Activated CD4-positive, alpha-beta memory T cell treated with anti-CD3 and anti-CD28 coated beads for 36 hours (primary cell): ENCODE measurements at regions not wholly inside any gene's neighbourhood (a gene's known extent, or its start where the extent isn't known, plus 50 kb on each side); places are given as distances from the start of the nearest gene placed in this dataset.

Experiments used
- CTCF ChIA-PET: fragments of 350-600 bp; sonication (Branson Sonifier 250); formaldehyde crosslinking; loops from one replicate; lab custom pipeline; 2021; ENCODE audit warnings: antibody characterized with exemption, inconsistent platforms; lab: Charles Lee
- POLR2A ChIA-PET: fragments of 350-600 bp; sonication (Branson Sonifier 250); formaldehyde crosslinking; loops from one replicate; lab custom pipeline; 2021; ENCODE audit warnings: antibody characterized with exemption; lab: Charles Lee
- DNase-seq: peaks from one replicate; pipeline ENCODE4 v3.0.0-alpha.2; 2020
- H3K27ac Mint-ChIP-seq: one replicate; pipeline ENCODE4 v1.8.0; 2021; ENCODE audit warnings: mixed read lengths
- H3K27me3 Mint-ChIP-seq: one replicate; pipeline ENCODE4 v1.8.0; 2021; ENCODE audit warnings: mixed read lengths
- H3K36me3 Mint-ChIP-seq: one replicate; pipeline ENCODE4 v1.8.0; 2021; ENCODE audit warnings: mixed read lengths
- H3K4me1 Mint-ChIP-seq: one replicate; pipeline ENCODE4 v1.8.0; 2021; ENCODE audit warnings: low read depth, mixed read lengths
- H3K4me3 Mint-ChIP-seq: one replicate; pipeline ENCODE4 v1.8.0; 2021; ENCODE audit warnings: mild to moderate bottlenecking, mixed read lengths
- H3K9me3 Mint-ChIP-seq: one replicate; pipeline ENCODE4 v1.8.0; 2021; ENCODE audit warnings: mixed read lengths
- intact Hi-C: fragments of 100-400 bp; cut with micrococcal nuclease; formaldehyde crosslinking; loops from one replicate; pipeline ENCODE4 v1.15.1; 2023

DNA sequence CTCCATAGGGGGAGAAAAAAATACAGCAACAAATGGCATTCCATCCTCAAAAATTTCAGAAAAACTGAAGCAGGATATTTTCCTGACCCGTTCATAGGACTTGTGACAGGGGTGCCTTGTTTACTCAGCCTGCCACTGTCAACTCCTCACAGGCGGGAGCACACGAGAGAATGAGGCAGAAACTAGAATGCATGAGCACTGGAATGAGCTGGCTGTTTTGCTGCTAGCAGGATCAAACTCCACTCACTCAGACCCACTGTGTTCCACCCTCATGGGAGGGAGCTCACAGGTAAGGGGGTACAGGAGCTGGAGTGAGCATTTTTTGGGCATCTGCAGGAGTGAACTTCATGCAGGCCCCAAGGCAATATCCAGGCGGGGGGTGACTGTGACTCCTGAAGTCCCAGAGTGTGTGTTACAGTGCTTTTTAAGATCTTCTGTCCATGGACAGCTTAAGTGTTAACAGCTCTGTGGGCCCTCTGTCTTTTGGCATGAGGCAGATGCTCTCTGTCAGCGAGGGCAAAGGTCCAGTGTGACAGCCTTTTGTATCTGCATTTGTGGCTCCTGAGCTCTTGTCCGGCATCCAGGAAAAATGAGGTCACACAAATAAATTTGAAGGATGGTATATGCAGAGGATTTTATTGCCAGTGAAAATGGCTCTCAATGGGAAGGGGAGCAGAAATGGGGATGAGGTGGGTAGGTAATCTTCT lies 905.7 kb upstream of the TENM4 start:
- POLR2A ChIA-PET: no interaction called here
- intact Hi-C loops: no loop called here
- CTCF ChIA-PET: no interaction called here
- no peaks in the 10 kb centered on the region for H3K4me1 Mint-ChIP-seq
- H3K4me3 Mint-ChIP-seq: no peak overlapping the region
- H3K27ac Mint-ChIP-seq: no peak overlapping the region
- H3K27me3 Mint-ChIP-seq: no peaks in the 10 kb centered on the region
- peaks cover 2% of the 10 kb centered on the region for H3K9me3 Mint-ChIP-seq
- H3K36me3 Mint-ChIP-seq: no peaks in the 10 kb centered on the region
- DNase-seq: no peak

DNA sequence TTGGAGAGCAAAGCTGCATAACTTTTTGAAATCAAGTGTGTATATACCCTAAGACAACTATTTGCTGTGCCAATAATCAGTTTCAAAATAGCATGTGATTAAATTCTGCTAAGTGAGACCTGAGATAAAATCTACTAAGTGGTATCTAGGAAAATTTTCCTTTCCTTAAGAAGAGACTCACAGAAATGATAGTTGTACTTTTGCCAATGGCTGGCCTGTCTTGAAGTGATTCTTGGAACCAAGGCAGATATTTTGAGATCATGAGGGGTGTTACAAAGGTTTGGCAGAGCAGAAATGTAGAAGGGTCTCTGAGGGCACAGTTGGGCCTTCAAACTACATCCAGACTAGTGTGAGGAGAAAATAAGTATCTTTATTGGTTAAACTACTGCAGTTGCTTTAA lies 902.6 kb upstream of the TENM4 start:
- intact Hi-C loops: no loop called here
- ChIA-PET POLR2A (no interaction called here), CTCF (no interaction called here)
- no peaks in the 10 kb centered on the region for H3K4me1 Mint-ChIP-seq
- H3K27ac Mint-ChIP-seq: no peak overlapping the region
- peaks cover 6% of the 10 kb centered on the region for H3K9me3 Mint-ChIP-seq
- H3K27me3 Mint-ChIP-seq: no peaks in the 10 kb centered on the region
- H3K36me3 Mint-ChIP-seq: no peaks in the 10 kb centered on the region
- no peak for DNase-seq
- no peak overlapping the region for H3K4me3 Mint-ChIP-seq

DNA sequence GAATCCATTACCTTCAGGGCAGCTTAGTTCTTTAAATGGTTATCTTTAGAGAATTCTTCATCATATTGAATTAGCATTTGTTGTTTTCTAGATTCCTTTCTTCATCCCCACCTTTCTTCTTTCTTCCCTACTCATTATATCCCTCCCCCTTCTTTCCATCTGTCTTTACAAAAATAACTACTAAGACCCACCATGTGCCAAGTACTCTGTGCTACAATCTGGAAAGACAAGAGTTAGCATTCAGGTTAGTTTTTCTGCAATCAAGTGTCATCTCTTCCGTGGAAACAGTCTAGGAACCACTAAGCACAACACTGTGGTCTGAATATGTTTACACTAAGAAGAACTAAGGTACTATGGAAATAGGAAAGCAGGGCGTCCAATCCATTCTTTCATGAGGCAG lies 897.4 kb upstream of the TENM4 start:
- DNase-seq: no peak
- CTCF ChIA-PET: no interaction called here

DNA sequence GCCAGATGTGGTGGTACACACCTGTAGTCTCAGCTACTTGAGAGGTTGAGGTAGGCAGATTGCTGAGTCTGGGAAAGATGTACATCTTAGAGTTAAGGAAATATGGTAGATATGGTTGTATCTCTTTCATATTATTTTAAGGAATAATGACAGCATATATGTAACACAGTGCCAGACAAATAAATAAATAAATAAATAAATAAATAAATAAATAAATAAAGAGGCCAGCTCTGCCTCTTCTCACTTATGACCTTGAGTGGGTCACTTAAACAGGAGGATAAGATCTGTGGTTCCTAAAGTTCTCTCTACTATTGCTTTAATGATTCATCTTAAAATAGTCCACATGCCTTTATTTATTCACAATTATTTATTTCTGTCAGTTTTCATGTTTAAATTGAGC lies 890.9 kb upstream of the TENM4 start:
- Mint-ChIP-seq H3K4me1 (no peaks in the 10 kb centered on the region), H3K27ac (no peak overlapping the region), H3K36me3 (no peaks in the 10 kb centered on the region), H3K9me3 (peaks cover 16% of the 10 kb centered on the region), H3K27me3 (no peaks in the 10 kb centered on the region), H3K4me3 (no peak overlapping the region)
- POLR2A ChIA-PET: no interaction called here
- intact Hi-C loops: no loop called here
- DNase-seq: no peak
- CTCF ChIA-PET: no interaction called here

More for the DNA sequence above, 897.4 kb upstream of the TENM4 start:
- Mint-ChIP-seq H3K27ac (no peak overlapping the region), H3K4me3 (no peak overlapping the region), H3K9me3 (peaks cover 9% of the 10 kb centered on the region), H3K36me3 (no peaks in the 10 kb centered on the region), H3K27me3 (no peaks in the 10 kb centered on the region), H3K4me1 (no peaks in the 10 kb centered on the region)
- intact Hi-C loops: no loop called here
- POLR2A ChIA-PET: no interaction called here

DNA sequence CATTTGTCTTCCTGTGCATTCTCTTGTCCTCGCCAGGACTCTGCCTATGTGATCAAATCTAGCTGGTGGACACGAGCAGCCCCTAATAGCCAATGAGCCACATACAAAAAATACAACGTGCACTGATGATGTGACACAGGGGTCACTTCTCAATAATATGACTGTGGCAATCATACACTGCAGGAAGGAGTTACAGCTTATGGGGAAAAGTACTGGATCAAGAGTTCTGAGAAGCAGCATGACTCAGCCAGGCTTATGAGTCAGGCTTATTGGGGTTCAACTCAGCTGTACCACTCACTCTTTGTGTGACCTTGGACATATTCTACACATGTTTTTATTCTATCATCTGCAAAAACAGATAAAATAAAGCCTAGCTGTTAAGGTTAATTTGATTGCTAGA lies 889.4 kb upstream of the TENM4 start:
- Mint-ChIP-seq H3K4me1 (no peaks in the 10 kb centered on the region), H3K4me3 (no peak overlapping the region), H3K27ac (no peak overlapping the region), H3K36me3 (no peaks in the 10 kb centered on the region), H3K9me3 (peaks cover 15% of the 10 kb centered on the region), H3K27me3 (no peaks in the 10 kb centered on the region)
- intact Hi-C loops: no loop called here
- ChIA-PET POLR2A (no interaction called here), CTCF (no interaction called here)
- no peak for DNase-seq

DNA sequence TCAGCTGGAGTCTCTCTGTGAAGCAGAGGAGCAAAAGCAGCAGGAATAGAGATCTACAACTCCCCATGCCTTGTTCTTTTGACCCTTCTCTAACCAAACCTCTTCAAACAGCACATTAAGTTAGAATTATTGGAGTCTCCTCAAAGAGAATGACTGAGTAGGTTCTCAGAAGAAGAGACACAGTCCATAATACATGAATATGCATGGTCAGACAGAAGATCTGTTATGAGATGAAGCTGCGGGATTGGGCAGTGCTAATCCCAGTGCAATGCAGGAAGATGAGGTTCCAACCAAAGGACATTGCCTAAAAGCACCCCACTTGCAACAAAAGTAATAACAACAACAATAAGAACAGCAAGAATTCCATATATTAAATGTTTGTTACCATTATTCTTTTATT lies 887.9 kb upstream of the TENM4 start:
- H3K36me3 Mint-ChIP-seq: no peaks in the 10 kb centered on the region
- DNase-seq: no peak
- no peak overlapping the region for H3K4me3 Mint-ChIP-seq
- H3K9me3 Mint-ChIP-seq: peaks cover 14% of the 10 kb centered on the region
- CTCF ChIA-PET: no interaction called here
- no peak overlapping the region for H3K27ac Mint-ChIP-seq
- H3K4me1 Mint-ChIP-seq: no peaks in the 10 kb centered on the region
- POLR2A ChIA-PET: no interaction called here
- intact Hi-C loops: no loop called here
- H3K27me3 Mint-ChIP-seq: no peaks in the 10 kb centered on the region

DNA sequence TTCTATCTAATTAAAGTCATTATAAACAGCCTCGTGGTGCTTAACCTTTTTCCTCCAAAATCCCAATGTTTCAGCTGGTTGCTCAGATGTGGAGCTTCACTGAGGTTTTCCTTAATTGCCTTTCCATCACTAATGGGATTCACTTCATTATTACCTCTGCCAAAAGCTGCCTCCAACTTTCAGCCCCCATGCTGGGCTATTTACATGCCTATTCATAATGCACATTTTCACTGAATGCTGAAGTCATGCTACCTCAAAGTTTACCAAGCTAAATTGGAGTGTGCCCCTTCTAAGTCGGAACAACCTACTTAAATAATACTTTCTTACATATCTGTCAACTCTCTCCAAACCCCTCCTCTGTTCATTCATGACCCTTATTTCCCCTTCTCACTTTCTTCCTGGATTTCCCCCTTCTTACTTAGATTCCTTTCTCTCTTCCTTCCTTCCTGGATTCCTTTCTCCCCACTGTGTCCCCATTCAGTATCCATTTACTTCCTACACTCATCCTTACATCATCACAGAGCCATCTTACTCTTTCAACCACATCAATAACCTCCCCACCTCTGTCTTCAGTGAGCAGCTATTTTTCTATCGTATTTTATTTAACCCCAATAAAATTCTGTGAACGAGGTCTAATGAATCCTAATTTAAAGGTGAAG lies 887.3 kb upstream of the TENM4 start:
- Mint-ChIP-seq H3K4me1 (no peaks in the 10 kb centered on the region), H3K9me3 (peaks cover 11% of the 10 kb centered on the region), H3K27ac (no peak overlapping the region), H3K4me3 (no peak overlapping the region), H3K36me3 (no peaks in the 10 kb centered on the region), H3K27me3 (no peaks in the 10 kb centered on the region)
- DNase-seq: no peak
- CTCF ChIA-PET: no interaction called here
- POLR2A ChIA-PET: no interaction called here
- intact Hi-C loops: no loop called here

DNA sequence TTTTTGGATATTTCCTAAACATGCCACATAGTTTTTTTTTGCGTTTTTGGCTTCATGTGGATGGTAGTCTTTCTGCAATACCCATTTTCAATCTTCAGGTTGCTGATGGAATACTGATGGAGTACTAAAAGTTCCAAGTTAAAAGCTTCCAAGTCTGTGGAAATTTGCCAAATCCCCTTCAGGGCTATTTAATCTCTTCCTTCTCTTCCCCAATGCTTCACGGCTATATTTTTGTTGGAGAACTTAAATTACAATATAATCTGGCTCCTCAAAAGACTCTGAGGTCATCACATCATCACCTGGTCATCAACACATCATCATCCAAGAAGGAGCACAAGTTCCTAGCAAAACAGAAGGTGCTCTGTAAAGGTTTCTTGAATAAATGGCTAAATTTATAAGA lies 881.0 kb upstream of the TENM4 start:
- Mint-ChIP-seq H3K36me3 (no peaks in the 10 kb centered on the region), H3K27me3 (no peaks in the 10 kb centered on the region), H3K4me1 (no peaks in the 10 kb centered on the region), H3K4me3 (no peak overlapping the region), H3K27ac (no peak overlapping the region), H3K9me3 (peaks cover 15% of the 10 kb centered on the region)
- intact Hi-C loops: no loop called here
- no peak for DNase-seq
- ChIA-PET CTCF (interaction anchor here (0.6 kb wide), 1 partner anchor 795 kb away, joined by 3 read pairs; no protein-coding TSS in a partner anchor), POLR2A (no interaction called here)

DNA sequence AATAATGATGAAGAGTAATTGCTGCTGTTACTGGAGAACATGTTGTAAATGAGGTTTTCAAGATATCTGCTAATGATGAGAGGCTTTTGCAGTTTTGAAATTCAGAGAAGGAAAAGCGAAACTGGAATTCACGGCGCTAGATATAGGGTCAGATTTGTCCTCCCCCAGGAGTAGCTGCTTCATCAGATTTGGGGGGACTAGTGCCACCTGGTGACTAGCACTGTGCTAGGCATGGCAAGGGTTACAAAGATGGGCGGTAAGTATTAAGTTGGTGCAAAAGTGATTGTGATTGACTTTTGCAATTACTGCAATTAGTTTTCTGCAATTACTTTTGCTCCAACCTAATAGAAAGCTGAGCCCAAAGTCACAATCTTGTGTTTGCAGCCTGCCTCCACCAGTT lies 879.9 kb upstream of the TENM4 start:
- Mint-ChIP-seq H3K4me3 (no peak overlapping the region), H3K27ac (no peak overlapping the region), H3K4me1 (no peaks in the 10 kb centered on the region), H3K9me3 (peaks cover 19% of the 10 kb centered on the region), H3K36me3 (no peaks in the 10 kb centered on the region), H3K27me3 (no peaks in the 10 kb centered on the region)
- intact Hi-C loops: no loop called here
- no peak for DNase-seq
- POLR2A ChIA-PET: no interaction called here
- CTCF ChIA-PET: no interaction called here

DNA sequence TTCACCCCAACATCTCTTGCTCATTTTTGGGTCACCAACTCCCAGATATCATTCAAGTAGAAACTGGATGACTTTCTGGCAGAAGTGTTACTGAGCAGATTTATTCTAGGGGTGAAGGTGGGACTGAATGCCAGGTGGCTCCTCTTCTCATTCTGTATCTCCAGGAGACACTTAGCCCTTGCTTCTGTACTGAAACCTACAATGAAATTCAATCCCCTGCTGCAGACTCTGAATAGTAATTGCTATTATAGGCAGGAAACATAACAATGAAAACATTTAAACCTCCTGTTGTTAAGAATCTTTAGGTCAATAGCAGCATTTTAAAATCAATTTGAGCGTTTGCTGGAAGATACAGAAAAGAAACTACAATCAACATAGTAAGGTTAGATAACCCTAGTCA lies 879.4 kb upstream of the TENM4 start:
- H3K4me3 Mint-ChIP-seq: no peak overlapping the region
- no peaks in the 10 kb centered on the region for H3K4me1 Mint-ChIP-seq
- ChIA-PET CTCF (no interaction called here), POLR2A (no interaction called here)
- no peak overlapping the region for H3K27ac Mint-ChIP-seq
- intact Hi-C loops: no loop called here
- peaks cover 19% of the 10 kb centered on the region for H3K9me3 Mint-ChIP-seq
- no peak for DNase-seq
- no peaks in the 10 kb centered on the region for H3K36me3 Mint-ChIP-seq
- H3K27me3 Mint-ChIP-seq: no peaks in the 10 kb centered on the region

DNA sequence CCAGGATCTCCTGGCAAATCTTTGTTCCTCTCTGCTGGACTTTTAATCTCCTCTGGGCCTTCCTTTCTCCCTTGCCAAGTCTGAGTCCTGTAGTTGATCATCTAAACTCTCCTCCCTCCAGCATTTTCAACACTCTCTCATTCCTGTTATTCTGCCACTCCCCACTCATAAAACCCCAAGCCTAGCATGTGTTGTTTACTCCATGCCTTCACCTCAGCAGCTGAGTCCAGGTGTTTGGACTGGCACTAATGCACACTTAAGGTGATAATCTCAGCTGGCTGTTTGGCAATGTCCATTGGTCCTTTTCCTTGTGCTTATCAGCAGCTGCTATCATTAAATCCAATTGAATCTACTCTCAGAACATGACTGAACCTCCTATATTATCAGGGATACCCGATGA lies 876.8 kb upstream of the TENM4 start:
- intact Hi-C loops: no loop called here
- no peaks in the 10 kb centered on the region for H3K27me3 Mint-ChIP-seq
- no peak for DNase-seq
- no peak overlapping the region for H3K4me3 Mint-ChIP-seq
- H3K4me1 Mint-ChIP-seq: no peaks in the 10 kb centered on the region
- ChIA-PET CTCF (no interaction called here), POLR2A (no interaction called here)
- H3K27ac Mint-ChIP-seq: no peak overlapping the region
- no peaks in the 10 kb centered on the region for H3K36me3 Mint-ChIP-seq
- peaks cover 19% of the 10 kb centered on the region for H3K9me3 Mint-ChIP-seq

DNA sequence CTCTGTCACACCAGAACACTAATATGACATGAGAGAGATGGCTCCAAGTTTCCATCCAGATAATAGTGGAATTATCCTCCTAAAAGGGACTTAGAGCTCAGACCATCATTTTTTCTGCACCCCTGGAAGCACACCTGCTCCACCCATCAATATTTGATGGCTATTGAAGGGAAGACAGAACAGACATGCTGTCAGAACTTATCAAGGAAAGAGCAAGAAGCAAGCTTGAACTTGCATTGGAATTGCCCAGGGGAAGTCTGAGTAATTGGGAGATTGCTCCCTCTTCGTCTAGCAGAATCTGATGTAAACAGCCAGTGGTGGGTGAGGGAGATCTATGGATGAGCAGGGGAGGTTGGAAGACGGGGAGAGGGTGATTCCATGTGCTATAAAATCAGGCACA lies 874.4 kb upstream of the TENM4 start:
- DNase-seq: no peak
- Mint-ChIP-seq H3K9me3 (peaks cover 19% of the 10 kb centered on the region), H3K4me1 (no peaks in the 10 kb centered on the region)

DNA sequence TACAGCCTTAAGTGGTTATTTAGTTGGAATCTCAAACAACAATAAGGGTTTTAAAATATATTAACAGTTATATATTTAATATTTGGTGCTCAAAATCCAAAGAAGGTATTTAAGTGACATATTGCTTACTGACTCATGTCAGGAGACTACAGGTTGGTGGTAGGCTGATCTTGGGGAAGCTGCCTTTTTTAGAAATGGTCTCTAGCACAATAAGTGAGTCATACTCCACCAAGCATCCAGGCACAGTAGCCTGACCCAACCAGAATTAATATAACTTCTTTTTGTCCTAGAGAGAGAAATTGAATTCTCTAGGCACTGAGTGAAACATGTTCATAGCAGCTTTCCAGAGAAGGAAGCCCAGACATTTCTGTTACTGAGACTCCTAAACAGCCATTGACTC lies 868.5 kb upstream of the TENM4 start:
- Mint-ChIP-seq H3K9me3 (peaks cover 19% of the 10 kb centered on the region), H3K4me3 (no peak overlapping the region), H3K4me1 (no peaks in the 10 kb centered on the region), H3K27ac (no peak overlapping the region), H3K36me3 (no peaks in the 10 kb centered on the region), H3K27me3 (no peaks in the 10 kb centered on the region)
- intact Hi-C loops: no loop called here
- no peak for DNase-seq
- ChIA-PET POLR2A (no interaction called here), CTCF (no interaction called here)

More for the DNA sequence above, 874.4 kb upstream of the TENM4 start:
- Mint-ChIP-seq H3K27ac (no peak overlapping the region), H3K27me3 (no peaks in the 10 kb centered on the region), H3K4me3 (no peak overlapping the region), H3K36me3 (no peaks in the 10 kb centered on the region)
- ChIA-PET POLR2A (no interaction called here), CTCF (no interaction called here)
- intact Hi-C loops: no loop called here
